HG03442 (cell line): ENCODE measurements at regions not wholly inside any gene's neighbourhood (a gene's known extent, or its start where the extent isn't known, plus 50 kb on each side); places are given as distances from the start of the nearest gene placed in this dataset.

Experiments used
- ATAC-seq: cut with Tn5 transposase; IDR thresholded peaks from one replicate; pipeline ENCODE4 v1.9.1; 2021; ENCODE audit warnings: mild to moderate bottlenecking, moderate library complexity; ENCODE audit not compliant: unreplicated experiment

- ATAC-seq = no peak
Observed at GRCh38 chr2:114373591-114373990, 68.8 kb upstream of the DPP10 start.

- ATAC-seq = no peak
Observed at GRCh38 chr2:114384441-114384840, 58.0 kb upstream of the DPP10 start.

GRCh38 chr2:114389021-114389420 lies 53.4 kb upstream of the DPP10 start:
- no peak for ATAC-seq
